ENCODE measurements at regions not wholly inside any gene's neighbourhood (a gene's known extent, or its start where the extent isn't known, plus 50 kb on each side); places are given as distances from the start of the nearest gene placed in this dataset.

DNA sequence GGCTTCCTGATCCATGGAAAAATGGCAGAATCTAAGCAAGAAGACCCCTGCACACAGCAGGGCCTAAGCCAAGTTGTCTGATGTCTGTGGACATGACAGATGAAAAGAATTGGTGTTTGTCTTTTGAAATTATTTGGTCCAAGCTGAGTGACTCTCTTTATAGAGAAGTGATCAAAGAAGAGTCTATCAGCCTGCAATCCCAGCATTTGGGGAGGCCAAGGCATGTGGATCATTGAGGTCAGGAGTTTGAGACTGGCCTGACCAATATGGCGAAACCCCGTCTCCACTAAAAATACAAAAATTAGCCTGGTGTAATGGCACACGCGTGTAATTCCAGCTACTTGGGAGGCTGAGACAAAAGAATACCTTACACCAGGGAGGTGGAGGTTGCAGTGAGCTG, 64.8 kb upstream of the TUNAR start:
- Histone ChIP-seq H3K4me3 (no peak overlapping the region), H3K9ac (ENCODE audit: low read depth in 2 of 2, low read length in 2 of 2) (no peak overlapping the region), H3K36me3 (no peaks in the 10 kb centered on the region), H3K4me1 (no peaks in the 10 kb centered on the region), H3K27me3 (no peaks in the 10 kb centered on the region), H3K27ac (no peak overlapping the region), H3K9me3 (no peaks in the 10 kb centered on the region)
- no peak for DNase-seq
- TF ChIP-seq, protein P1, sequence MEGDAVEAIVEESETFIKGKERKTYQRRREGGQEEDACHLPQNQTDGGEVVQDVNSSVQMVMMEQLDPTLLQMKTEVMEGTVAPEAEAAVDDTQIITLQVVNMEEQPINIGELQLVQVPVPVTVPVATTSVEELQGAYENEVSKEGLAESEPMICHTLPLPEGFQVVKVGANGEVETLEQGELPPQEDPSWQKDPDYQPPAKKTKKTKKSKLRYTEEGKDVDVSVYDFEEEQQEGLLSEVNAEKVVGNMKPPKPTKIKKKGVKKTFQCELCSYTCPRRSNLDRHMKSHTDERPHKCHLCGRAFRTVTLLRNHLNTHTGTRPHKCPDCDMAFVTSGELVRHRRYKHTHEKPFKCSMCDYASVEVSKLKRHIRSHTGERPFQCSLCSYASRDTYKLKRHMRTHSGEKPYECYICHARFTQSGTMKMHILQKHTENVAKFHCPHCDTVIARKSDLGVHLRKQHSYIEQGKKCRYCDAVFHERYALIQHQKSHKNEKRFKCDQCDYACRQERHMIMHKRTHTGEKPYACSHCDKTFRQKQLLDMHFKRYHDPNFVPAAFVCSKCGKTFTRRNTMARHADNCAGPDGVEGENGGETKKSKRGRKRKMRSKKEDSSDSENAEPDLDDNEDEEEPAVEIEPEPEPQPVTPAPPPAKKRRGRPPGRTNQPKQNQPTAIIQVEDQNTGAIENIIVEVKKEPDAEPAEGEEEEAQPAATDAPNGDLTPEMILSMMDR (IDR thresholded peaks at IDR 0.05) = no peak
- intact Hi-C loops (cut with DNase I) = no loop called here

DNA sequence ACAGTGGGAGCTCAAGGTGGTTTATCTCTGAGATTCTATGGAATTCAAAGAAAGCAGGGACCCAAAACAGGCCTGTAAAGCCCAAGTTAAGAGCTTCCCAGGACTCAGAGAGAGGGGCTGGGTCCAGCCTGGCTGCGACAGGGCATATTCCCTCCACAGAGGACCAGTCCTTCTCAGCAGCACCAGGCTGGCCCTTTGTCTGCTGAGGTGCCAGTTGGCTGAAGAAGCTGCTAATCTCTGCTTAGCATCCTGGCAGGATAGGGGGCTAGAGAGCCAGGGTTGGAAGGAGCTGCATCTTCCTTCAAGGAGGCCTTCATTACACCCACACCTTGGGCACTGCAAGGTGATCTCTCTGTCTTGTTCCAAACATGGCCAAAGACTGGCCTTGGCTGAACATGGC, 68.3 kb upstream of the TUNAR start:
- H3K27me3 ChIP-seq = no peaks in the 10 kb centered on the region
- no peak overlapping the region for H3K4me3 ChIP-seq
- DNase-seq = no peak
- H3K9me3 ChIP-seq = no peaks in the 10 kb centered on the region
- H3K4me1 ChIP-seq = no peaks in the 10 kb centered on the region
- intact Hi-C loops (cut with DNase I) = no loop called here
- TF ChIP-seq, protein P1 (IDR thresholded peaks at IDR 0.05) = no peak
- H3K27ac ChIP-seq = no peak overlapping the region
- no peak overlapping the region for H3K9ac ChIP-seq (ENCODE audit: low read depth in 2 of 2, low read length in 2 of 2)
- no peaks in the 10 kb centered on the region for H3K36me3 ChIP-seq

DNA sequence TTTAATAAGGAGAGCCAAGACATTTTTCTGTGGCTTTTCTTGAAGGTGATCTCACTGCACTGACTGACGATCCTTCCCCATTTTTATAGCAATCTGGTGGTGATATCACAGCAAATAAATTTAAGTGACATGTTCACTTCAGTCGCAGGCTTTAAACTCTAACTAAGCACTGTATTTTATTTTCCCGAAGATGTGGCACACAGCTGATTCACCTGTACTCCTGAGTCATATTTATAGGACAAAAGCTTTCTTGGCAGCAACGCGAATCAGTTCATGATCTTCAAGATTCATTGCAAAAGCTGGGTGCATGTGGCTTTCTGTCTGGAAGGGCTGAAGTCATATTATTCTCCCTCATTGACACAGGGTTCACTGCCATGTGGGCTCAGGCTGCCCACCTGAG, 79.8 kb upstream of the TUNAR start:
- TF ChIP-seq, protein P1 (IDR thresholded peaks at IDR 0.05) = no peak
- no peak overlapping the region for H3K27ac ChIP-seq
- no peak overlapping the region for H3K9ac ChIP-seq (ENCODE audit: low read depth in 2 of 2, low read length in 2 of 2)
- DNase-seq = no peak
- H3K9me3 ChIP-seq = no peaks in the 10 kb centered on the region
- no peaks in the 10 kb centered on the region for H3K27me3 ChIP-seq
- no peaks in the 10 kb centered on the region for H3K36me3 ChIP-seq
- no peak overlapping the region for H3K4me3 ChIP-seq
- intact Hi-C loops (cut with DNase I) = no loop called here
- no peaks in the 10 kb centered on the region for H3K4me1 ChIP-seq

DNA sequence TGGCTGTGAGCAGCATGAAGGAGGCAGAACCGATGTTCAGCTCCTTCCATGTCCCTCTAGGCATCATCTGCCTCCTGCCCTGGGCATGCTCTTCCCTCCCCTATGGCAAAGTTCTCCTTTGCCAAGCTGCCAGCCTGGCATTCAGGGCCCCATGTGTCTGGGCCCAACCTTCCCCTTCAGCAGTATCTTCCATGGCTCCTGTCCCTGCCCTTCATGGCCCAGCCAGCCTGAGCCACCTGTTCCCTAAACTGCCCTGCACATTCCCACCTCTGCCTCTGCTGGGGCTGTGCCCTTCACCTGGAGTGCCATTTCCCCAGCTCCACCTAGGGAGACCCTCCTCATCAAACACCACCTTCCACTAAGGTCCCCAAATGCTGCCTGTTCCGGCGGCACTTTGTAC, 74.0 kb upstream of the TCL1A start:
- no peaks in the 10 kb centered on the region for H3K27me3 ChIP-seq
- H3K4me3 ChIP-seq = no peak overlapping the region
- no peaks in the 10 kb centered on the region for H3K4me1 ChIP-seq
- no peak for DNase-seq
- no peaks in the 10 kb centered on the region for H3K36me3 ChIP-seq
- intact Hi-C loops (cut with DNase I) = no loop called here
- H3K9ac ChIP-seq (ENCODE audit: low read depth in 2 of 2, low read length in 2 of 2) = no peak overlapping the region
- H3K27ac ChIP-seq = no peak overlapping the region
- TF ChIP-seq, protein P1 (IDR thresholded peaks at IDR 0.05) = no peak
- H3K9me3 ChIP-seq = no peaks in the 10 kb centered on the region

DNA sequence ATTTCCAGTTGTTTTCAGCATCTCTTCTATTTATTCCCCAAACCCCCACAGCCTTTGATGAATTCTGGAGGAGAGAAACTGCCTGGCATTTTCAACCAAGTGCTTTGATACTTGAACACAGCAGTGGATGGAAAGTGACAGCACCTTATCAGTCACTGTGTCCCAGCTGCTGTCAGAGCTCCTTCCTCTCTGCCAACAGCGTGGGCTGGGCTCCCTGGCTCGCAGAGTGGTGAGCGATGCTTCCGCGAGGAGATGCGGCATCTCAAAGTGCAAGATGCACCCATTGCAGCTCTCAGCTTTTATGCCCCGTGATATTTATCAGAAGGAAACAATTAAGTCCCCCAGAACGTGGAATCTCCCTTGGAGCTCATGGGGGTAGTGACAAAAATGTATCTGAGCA, 72.6 kb upstream of the TCL1A start:
- TF ChIP-seq, protein P1 (IDR thresholded peaks at IDR 0.05) = no peak
- Histone ChIP-seq H3K9me3 (no peaks in the 10 kb centered on the region), H3K36me3 (no peaks in the 10 kb centered on the region), H3K9ac (ENCODE audit: low read depth in 2 of 2, low read length in 2 of 2) (no peak overlapping the region), H3K27ac (no peak overlapping the region), H3K4me3 (no peak overlapping the region), H3K4me1 (no peaks in the 10 kb centered on the region), H3K27me3 (no peaks in the 10 kb centered on the region)
- DNase-seq = no peak
- intact Hi-C loops (cut with DNase I) = no loop called here

DNA sequence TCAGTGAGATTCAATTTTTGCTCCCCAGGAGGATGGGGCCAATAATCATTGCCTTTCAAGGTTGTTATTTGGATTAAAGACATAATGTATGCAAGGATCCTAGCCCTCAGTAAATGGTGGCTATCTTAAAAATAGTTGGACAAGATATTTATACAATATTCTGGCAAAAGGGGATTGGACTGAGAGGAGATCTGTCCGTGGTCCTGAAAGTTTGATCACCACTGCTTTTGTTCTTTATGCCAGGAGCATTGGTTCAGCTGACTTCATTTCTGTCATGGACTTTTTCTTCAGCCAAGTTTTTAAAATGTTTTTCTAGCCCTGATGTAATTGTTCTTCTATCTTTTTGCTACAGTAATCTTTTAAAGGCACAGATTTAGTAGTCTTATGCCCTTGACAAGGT, 70.2 kb upstream of the TCL1A start:
- Histone ChIP-seq H3K27ac (no peak overlapping the region), H3K9me3 (no peaks in the 10 kb centered on the region), H3K4me1 (no peaks in the 10 kb centered on the region), H3K9ac (ENCODE audit: low read depth in 2 of 2, low read length in 2 of 2) (no peak overlapping the region), H3K27me3 (no peaks in the 10 kb centered on the region), H3K36me3 (no peaks in the 10 kb centered on the region), H3K4me3 (no peak overlapping the region)
- intact Hi-C loops (cut with DNase I) = no loop called here
- no peak for DNase-seq
- TF ChIP-seq, protein P1 (IDR thresholded peaks at IDR 0.05) = no peak

Measured in colonic mucosa (tissue), 4 donors.